Type B pancreatic cell (in vitro differentiated cells): ENCODE measurements at regions not wholly inside any gene's neighbourhood (a gene's known extent, or its start where the extent isn't known, plus 50 kb on each side); places are given as distances from the start of the nearest gene placed in this dataset.
A peak's percentile ranks its signal among the peaks of the same experiment; 100 is the strongest.

ENCODE experiments used
- DNase-seq: peaks from one replicate; pipeline ENCODE4 v3.0.0; 2021; ENCODE audit warnings: mixed read lengths; ENCODE audit not compliant: unreplicated experiment; ENCODE audit errors: extremely low spot score
- H3K27ac Mint-ChIP-seq: 2 replicates; pipeline ENCODE4 v1.8.0; 2021; ENCODE audit warnings: mild to moderate bottlenecking, mixed read lengths
- H3K27me3 Mint-ChIP-seq: 2 replicates; pipeline ENCODE4 v1.8.0; 2021; ENCODE audit warnings: mixed read lengths
- H3K36me3 Mint-ChIP-seq: 2 replicates; pipeline ENCODE4 v1.8.0; 2021; ENCODE audit warnings: mixed read lengths
- H3K4me1 Mint-ChIP-seq: one replicate; pipeline ENCODE4 v1.8.0; 2021; ENCODE audit warnings: mixed read lengths; ENCODE audit not compliant: unreplicated experiment
- H3K4me3 Mint-ChIP-seq: 2 replicates; pipeline ENCODE4 v1.8.0; 2021; ENCODE audit warnings: mild to moderate bottlenecking, mixed read lengths
- H3K9me3 Mint-ChIP-seq: 2 replicates; pipeline ENCODE4 v1.8.0; 2021; ENCODE audit warnings: mixed read lengths
- TF ChIP-seq, protein P1 (sequence below): fragments of 200-600 bp; sonication (generic); conservative IDR thresholded peaks from 2 replicates; pipeline ENCODE4 v1.5.0; 2021; ENCODE audit warnings: antibody characterized with exemption, mild to moderate bottlenecking

- Mint-ChIP-seq H3K4me3 (no peak overlapping the region), H3K36me3 (no peaks in the 10 kb centered on the region), H3K4me1 (peaks cover 37% of the 10 kb centered on the region), H3K27me3 (peaks cover 7% of the 10 kb centered on the region), H3K9me3 (no peaks in the 10 kb centered on the region), H3K27ac (no peak overlapping the region)
- no peak for DNase-seq
- TF ChIP-seq, protein P1, sequence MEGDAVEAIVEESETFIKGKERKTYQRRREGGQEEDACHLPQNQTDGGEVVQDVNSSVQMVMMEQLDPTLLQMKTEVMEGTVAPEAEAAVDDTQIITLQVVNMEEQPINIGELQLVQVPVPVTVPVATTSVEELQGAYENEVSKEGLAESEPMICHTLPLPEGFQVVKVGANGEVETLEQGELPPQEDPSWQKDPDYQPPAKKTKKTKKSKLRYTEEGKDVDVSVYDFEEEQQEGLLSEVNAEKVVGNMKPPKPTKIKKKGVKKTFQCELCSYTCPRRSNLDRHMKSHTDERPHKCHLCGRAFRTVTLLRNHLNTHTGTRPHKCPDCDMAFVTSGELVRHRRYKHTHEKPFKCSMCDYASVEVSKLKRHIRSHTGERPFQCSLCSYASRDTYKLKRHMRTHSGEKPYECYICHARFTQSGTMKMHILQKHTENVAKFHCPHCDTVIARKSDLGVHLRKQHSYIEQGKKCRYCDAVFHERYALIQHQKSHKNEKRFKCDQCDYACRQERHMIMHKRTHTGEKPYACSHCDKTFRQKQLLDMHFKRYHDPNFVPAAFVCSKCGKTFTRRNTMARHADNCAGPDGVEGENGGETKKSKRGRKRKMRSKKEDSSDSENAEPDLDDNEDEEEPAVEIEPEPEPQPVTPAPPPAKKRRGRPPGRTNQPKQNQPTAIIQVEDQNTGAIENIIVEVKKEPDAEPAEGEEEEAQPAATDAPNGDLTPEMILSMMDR, result no peak
These were observed 84.8 kb downstream of the AQP4 start for GRCh38 chr18:26780520-26781325.

GRCh38 chr18:26778054-26778393 is 87.5 kb downstream of the AQP4 start:
- Mint-ChIP-seq H3K36me3 (no peaks in the 10 kb centered on the region), H3K27ac (no peak overlapping the region), H3K4me1 (peaks cover 38% of the 10 kb centered on the region), H3K9me3 (no peaks in the 10 kb centered on the region), H3K4me3 (no peak overlapping the region), H3K27me3 (peaks cover 7% of the 10 kb centered on the region)
- DNase-seq, result no peak
- TF ChIP-seq, protein P1, result no peak

DNA sequence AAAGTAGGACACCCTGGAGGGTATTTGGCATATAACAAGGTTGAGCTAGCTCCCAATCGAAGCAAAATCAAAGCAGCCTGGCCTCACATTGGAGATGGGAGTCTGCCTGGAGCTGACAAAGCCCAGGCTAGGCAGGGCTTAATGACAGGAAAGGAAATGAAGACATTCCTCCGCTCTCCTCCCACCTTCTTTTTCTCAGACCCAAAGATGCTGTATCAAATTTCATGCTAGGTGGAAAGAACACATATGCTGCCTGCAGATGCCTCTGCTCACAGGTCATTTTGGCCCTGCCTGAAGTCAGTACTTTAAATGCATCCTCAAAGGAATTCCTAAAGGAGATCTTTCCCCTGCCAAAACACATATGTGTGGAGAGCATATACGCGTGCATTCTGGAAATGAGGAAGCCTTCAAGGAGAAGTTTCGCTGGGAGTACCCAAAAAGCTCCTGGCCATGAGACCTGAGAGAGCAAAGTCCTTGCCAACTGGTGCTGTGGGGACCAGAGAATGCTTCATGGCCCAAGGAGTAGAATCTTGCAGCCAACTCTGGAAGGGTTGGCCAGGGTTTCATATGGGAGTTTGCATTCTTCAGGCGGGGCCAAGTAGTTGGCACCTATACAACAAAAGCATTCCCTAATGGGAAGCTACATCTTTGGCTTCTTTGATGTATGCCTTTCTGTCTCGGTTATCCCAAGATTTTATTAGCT is 88.0 kb downstream of the AQP4 start:
- Mint-ChIP-seq H3K36me3 (no peaks in the 10 kb centered on the region), H3K4me3 (no peak overlapping the region), H3K9me3 (no peaks in the 10 kb centered on the region), H3K4me1 (peaks cover 44% of the 10 kb centered on the region), H3K27me3 (peaks cover 6% of the 10 kb centered on the region), H3K27ac (peak overlapping the region; percentile 55)
- no peak for DNase-seq
- TF ChIP-seq, protein P1, result no peak

- no peak for DNase-seq
- H3K4me1 Mint-ChIP-seq, result peaks cover 32% of the 10 kb centered on the region
- no peak overlapping the region for H3K27ac Mint-ChIP-seq
- H3K36me3 Mint-ChIP-seq, result no peaks in the 10 kb centered on the region
- no peaks in the 10 kb centered on the region for H3K27me3 Mint-ChIP-seq
- TF ChIP-seq, protein P1, result no peak
- H3K9me3 Mint-ChIP-seq, result no peaks in the 10 kb centered on the region
- H3K4me3 Mint-ChIP-seq, result no peak overlapping the region
These were observed 92.8 kb downstream of the AQP4 start for GRCh38 chr18:26772691-26773090.

- TF ChIP-seq, protein P1, result peak; percentile 72
- peaks cover 21% of the 10 kb centered on the region for H3K4me1 Mint-ChIP-seq
- peaks cover 4% of the 10 kb centered on the region for H3K9me3 Mint-ChIP-seq
- no peak overlapping the region for H3K27ac Mint-ChIP-seq
- no peaks in the 10 kb centered on the region for H3K36me3 Mint-ChIP-seq
- DNase-seq, result no peak
- H3K27me3 Mint-ChIP-seq, result no peaks in the 10 kb centered on the region
- no peak overlapping the region for H3K4me3 Mint-ChIP-seq
These were observed 94.0 kb downstream of the AQP4 start for GRCh38 chr18:26771524-26771923.
